PC-3 (cell line): ENCODE measurements at regions not wholly inside any gene's neighbourhood (a gene's known extent, or its start where the extent isn't known, plus 50 kb on each side); places are given as distances from the start of the nearest gene placed in this dataset.

Experiments used
- ATAC-seq: fragments of 200-7000 bp; cut with Tn5 transposase; 2 replicates; pipeline ENCODE4 v1.9.1; 2020; ENCODE audit warnings: mild to moderate bottlenecking, moderate library complexity
- BruUV-seq: library from RNA; stranded (reverse); fragments of 400-500 nt; replicated peaks from 2 replicates; lab custom pipeline; 2021; lab: Mats Ljungman, UMichigan
- CTCF ChIA-PET: fragments of 300-600 bp; sonication (Branson Sonifier 250); formaldehyde crosslinking; loops from one replicate; lab custom pipeline; 2022; ENCODE audit warnings: antibody characterized with exemption; lab: Charles Lee
- POLR2A ChIA-PET: fragments of 300-600 bp; sonication (Branson Sonifier 250); formaldehyde crosslinking; loops from one replicate; lab custom pipeline; 2022; ENCODE audit warnings: antibody characterized with exemption; ENCODE audit not compliant: unreplicated experiment; lab: Charles Lee
- DNase-seq: peaks from one replicate; pipeline ENCODE4 v3.0.0-alpha.2; 2015
- H2AFZ ChIP-seq: fragments of 300-600 bp; sonication (generic); 2 replicates; pipeline ENCODE4 v1.6.0; 2016; ENCODE audit warnings: antibody characterized with exemption, low read length
- H3F3A ChIP-seq: fragments of 300-600 bp; sonication (generic); one replicate; pipeline ENCODE4 v1.6.0; 2017; ENCODE audit warnings: antibody characterized with exemption, low read length, control low read depth, mild to moderate bottlenecking; ENCODE audit not compliant: unreplicated experiment
- H3K27ac ChIP-seq: fragments of 300-600 bp; sonication (generic); 2 replicates; pipeline ENCODE4 v1.5.1; 2016; ENCODE audit warnings: mild to moderate bottlenecking, low read length
- H3K27me3 ChIP-seq: fragments of 300-600 bp; sonication (generic); 2 replicates; pipeline ENCODE4 v1.6.1; 2016; ENCODE audit warnings: low read length, mixed read lengths
- H3K36me3 ChIP-seq: fragments of 300-600 bp; sonication (generic); 2 replicates; pipeline ENCODE4 v1.6.1; 2016; ENCODE audit warnings: low read depth, mixed run types, low read length, mixed read lengths
- H3K4me1 ChIP-seq: fragments of 300-600 bp; sonication (generic); 2 replicates; pipeline ENCODE4 v1.5.1; 2016; ENCODE audit warnings: low read length; ENCODE audit not compliant: insufficient read depth
- H3K4me2 ChIP-seq: fragments of 300-600 bp; sonication (generic); 2 replicates; pipeline ENCODE4 v1.6.0; 2016; ENCODE audit warnings: low read length
- H3K4me3 ChIP-seq: fragments of 300-600 bp; sonication (generic); 2 replicates; pipeline ENCODE4 v1.5.1; 2016; ENCODE audit warnings: mild to moderate bottlenecking, low read length, mixed read lengths
- H3K79me2 ChIP-seq: fragments of 300-600 bp; sonication (generic); 2 replicates; pipeline ENCODE4 v1.6.1; 2017; ENCODE audit warnings: low read length, mixed read lengths
- H3K9ac ChIP-seq: fragments of 300-600 bp; sonication (generic); 2 replicates; pipeline ENCODE4 v1.6.0; 2016; ENCODE audit warnings: mild to moderate bottlenecking, low read length
- H3K9me2 ChIP-seq: fragments of 300-600 bp; sonication (generic); replicated peaks from 2 replicates; pipeline ENCODE4 v1.6.1; 2016; ENCODE audit warnings: mixed run types, low read length, mixed read lengths
- H3K9me3 ChIP-seq: fragments of 300-600 bp; sonication (generic); 2 replicates; pipeline ENCODE4 v1.6.1; 2016; ENCODE audit warnings: low read length, mixed read lengths
- H4K20me1 ChIP-seq: fragments of 300-600 bp; sonication (generic); 2 replicates; pipeline ENCODE4 v1.6.1; 2016; ENCODE audit warnings: low read length, mixed read lengths
- EZH2 ChIP-seq: fragments of 300-600 bp; sonication (generic); IDR thresholded peaks from one replicate; pipeline ENCODE4 v1.6.1; 2017; ENCODE audit warnings: antibody characterized with exemption, mild to moderate bottlenecking, low read length; ENCODE audit not compliant: unreplicated experiment
- EZH2phosphoT487 ChIP-seq: fragments of 300-600 bp; sonication (generic); IDR thresholded peaks from 2 replicates; pipeline ENCODE4 v1.6.1; 2018; ENCODE audit warnings: mild to moderate bottlenecking, antibody characterized with exemption, low read length, borderline replicate concordance
- intact Hi-C: fragments of 100-400 bp; cut with micrococcal nuclease; formaldehyde crosslinking; loops from 2 replicates; pipeline ENCODE4 v1.9.0; 2023
- TF ChIP-seq, protein P1 (sequence below): fragments of 300-600 bp; sonication (generic); conservative IDR thresholded peaks from 2 replicates; pipeline ENCODE4 v1.5.1; 2017; ENCODE audit warnings: antibody characterized with exemption, low read depth, mild to moderate bottlenecking, low read length

DNA sequence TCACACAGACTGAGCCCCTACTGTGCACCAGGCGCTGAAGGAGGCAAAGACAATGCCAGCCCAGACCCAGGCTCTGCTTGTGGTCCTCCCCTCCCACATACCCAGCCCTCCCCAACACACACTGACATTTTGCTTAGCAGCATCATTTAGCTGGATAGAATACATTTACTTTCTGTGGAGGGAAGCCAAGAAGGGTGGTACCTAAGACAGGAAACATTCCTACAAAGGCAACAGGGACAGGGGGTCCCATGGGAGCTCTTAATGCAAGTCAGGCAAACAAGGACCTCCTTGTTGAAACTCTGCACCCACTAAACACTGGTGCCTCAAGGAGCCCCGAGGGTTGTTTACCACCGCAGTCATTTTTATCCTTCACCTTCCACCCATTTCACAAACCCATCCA is 77.0 kb upstream of the ZNF507 start:
- Histone ChIP-seq H3K27me3 (peaks cover 21% of the 10 kb centered on the region), H3K9me2 (no peaks in the 10 kb centered on the region), H3K4me1 (no peaks in the 10 kb centered on the region), H2AFZ (no peak overlapping the region), H3K9me3 (no peaks in the 10 kb centered on the region), H3K4me2 (no peak overlapping the region), H3K36me3 (no peaks in the 10 kb centered on the region), H4K20me1 (no peaks in the 10 kb centered on the region), H3K4me3 (no peak overlapping the region), H3F3A (no peaks in the 10 kb centered on the region), H3K79me2 (no peaks in the 10 kb centered on the region), H3K9ac (no peak overlapping the region), H3K27ac (no peak overlapping the region)
- TF ChIP-seq EZH2phosphoT487 (no peak), EZH2 (no peak)
- TF ChIP-seq, protein P1, sequence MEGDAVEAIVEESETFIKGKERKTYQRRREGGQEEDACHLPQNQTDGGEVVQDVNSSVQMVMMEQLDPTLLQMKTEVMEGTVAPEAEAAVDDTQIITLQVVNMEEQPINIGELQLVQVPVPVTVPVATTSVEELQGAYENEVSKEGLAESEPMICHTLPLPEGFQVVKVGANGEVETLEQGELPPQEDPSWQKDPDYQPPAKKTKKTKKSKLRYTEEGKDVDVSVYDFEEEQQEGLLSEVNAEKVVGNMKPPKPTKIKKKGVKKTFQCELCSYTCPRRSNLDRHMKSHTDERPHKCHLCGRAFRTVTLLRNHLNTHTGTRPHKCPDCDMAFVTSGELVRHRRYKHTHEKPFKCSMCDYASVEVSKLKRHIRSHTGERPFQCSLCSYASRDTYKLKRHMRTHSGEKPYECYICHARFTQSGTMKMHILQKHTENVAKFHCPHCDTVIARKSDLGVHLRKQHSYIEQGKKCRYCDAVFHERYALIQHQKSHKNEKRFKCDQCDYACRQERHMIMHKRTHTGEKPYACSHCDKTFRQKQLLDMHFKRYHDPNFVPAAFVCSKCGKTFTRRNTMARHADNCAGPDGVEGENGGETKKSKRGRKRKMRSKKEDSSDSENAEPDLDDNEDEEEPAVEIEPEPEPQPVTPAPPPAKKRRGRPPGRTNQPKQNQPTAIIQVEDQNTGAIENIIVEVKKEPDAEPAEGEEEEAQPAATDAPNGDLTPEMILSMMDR: no peak
- ChIA-PET CTCF (no interaction called here), POLR2A (no interaction called here)
- no peak for DNase-seq
- intact Hi-C loops: no loop called here
- ATAC-seq: no peak
- no TSS peak for BruUV-seq

DNA sequence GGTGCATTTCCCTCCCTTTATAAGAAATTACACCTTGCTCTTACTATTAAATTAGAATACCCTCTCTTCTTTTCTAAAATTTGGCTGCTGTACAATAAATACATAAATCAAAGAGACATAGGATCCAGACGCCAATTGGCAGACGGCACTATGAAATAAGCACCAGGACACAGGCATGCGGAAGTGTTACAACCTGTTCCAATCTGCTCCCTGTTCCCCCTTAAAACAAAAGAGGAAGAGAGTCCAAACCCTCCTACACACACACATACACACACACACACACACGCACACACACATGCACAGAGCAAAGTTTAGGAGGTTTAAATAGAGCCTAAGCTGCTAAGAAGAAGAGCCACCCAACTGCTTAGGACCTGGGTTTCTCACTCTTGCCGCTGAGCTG is 75.6 kb upstream of the ZNF507 start:
- ATAC-seq (no peak), DNase-seq (no peak)
- Histone ChIP-seq H3K4me3 (no peak overlapping the region), H3K27ac (no peak overlapping the region), H3K9ac (no peak overlapping the region), H3K9me2 (no peaks in the 10 kb centered on the region), H4K20me1 (no peaks in the 10 kb centered on the region), H3K9me3 (no peaks in the 10 kb centered on the region), H3F3A (no peaks in the 10 kb centered on the region), H3K4me1 (no peaks in the 10 kb centered on the region), H3K27me3 (peaks cover 21% of the 10 kb centered on the region), H3K79me2 (no peaks in the 10 kb centered on the region), H3K4me2 (no peak overlapping the region), H2AFZ (no peak overlapping the region), H3K36me3 (no peaks in the 10 kb centered on the region)
- TF ChIP-seq EZH2 (no peak), EZH2phosphoT487 (no peak)
- no TSS peak for BruUV-seq
- intact Hi-C loops: no loop called here
- ChIA-PET POLR2A (no interaction called here), CTCF (no interaction called here)

DNA sequence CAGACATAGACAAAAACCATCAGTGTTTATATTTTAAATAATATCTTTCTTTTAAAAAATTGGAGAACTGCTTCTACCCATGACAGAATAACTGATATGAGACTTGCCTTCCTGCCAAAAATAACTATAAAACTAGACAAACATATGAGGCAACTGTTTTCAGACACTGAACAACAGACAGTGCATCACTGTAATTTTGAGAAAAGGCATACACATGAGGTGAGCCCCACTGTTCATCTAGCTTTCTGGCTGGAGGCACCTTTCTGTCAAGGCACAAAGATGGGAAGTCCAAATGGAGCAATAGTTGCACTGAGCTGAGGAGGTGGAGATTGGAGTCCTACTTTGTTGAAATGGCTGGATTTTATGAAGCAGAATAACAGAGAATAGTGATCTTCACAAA is 71.9 kb upstream of the ZNF507 start:
- DNase-seq (no peak), ATAC-seq (no peak)
- TF ChIP-seq, protein P1: no peak
- TF ChIP-seq EZH2: no peak
- TF ChIP-seq EZH2phosphoT487: no peak
- Histone ChIP-seq H3K9ac (no peak overlapping the region), H3K36me3 (no peaks in the 10 kb centered on the region), H3F3A (no peaks in the 10 kb centered on the region), H3K79me2 (no peaks in the 10 kb centered on the region), H4K20me1 (no peaks in the 10 kb centered on the region), H2AFZ (no peak overlapping the region), H3K27me3 (peaks cover 21% of the 10 kb centered on the region), H3K4me3 (no peak overlapping the region), H3K4me2 (no peak overlapping the region), H3K27ac (no peak overlapping the region), H3K9me3 (no peaks in the 10 kb centered on the region), H3K9me2 (no peaks in the 10 kb centered on the region), H3K4me1 (no peaks in the 10 kb centered on the region)
- CTCF ChIA-PET: no interaction called here
- POLR2A ChIA-PET: interaction anchor here (0.6 kb wide), 1 partner anchor 62 kb away, joined by 4 read pairs; no protein-coding TSS in a partner anchor
- intact Hi-C loops: no loop called here
- no TSS peak for BruUV-seq
